B cell (primary cell): ENCODE measurements at regions not wholly inside any gene's neighbourhood (a gene's known extent, or its start where the extent isn't known, plus 50 kb on each side); places are given as distances from the start of the nearest gene placed in this dataset.

Experiments used
- ATAC-seq: fragments of 200-7000 bp; cut with Tn5 transposase; one replicate; pipeline ENCODE4 v1.10.0; 2021; ENCODE audit warnings: low read depth, mild to moderate bottlenecking, moderate number of reproducible peaks, moderate library complexity
- CTCF ChIA-PET: fragments of 350-600 bp; sonication (Branson Sonifier 250); formaldehyde crosslinking; loops from one replicate; lab custom pipeline; 2021; ENCODE audit warnings: antibody characterized with exemption, inconsistent platforms; lab: Charles Lee
- POLR2A ChIA-PET: fragments of 350-600 bp; sonication (Branson Sonifier 250); formaldehyde crosslinking; loops from one replicate; lab custom pipeline; 2021; ENCODE audit warnings: antibody characterized with exemption; lab: Charles Lee
- DNase-seq: peaks from one replicate; pipeline ENCODE4 v3.0.0; 2013
- H2AFZ ChIP-seq: 2 replicates; pipeline ENCODE4 v1.6.1; 2012; ENCODE audit warnings: mild to moderate bottlenecking, low read depth, low read length; ENCODE audit not compliant: insufficient read depth, poor library complexity, severe bottlenecking
- H3K27ac ChIP-seq, 2 donors: 1 replicate in 1 of 2; 2 replicates in 1 of 2; pipeline ENCODE4 v1.5.1; 2012 to 2013; ENCODE audit warnings: low read length in 2 of 2, mild to moderate bottlenecking in 2 of 2, moderate library complexity in 1 of 2
- H3K27me3 ChIP-seq, 4 experiments: fragments of 200-600 bp in 1 of 4; sonication (generic) in 1 of 4; replicated peaks in 1 of 4; 1 replicate in 2 of 4; 2 replicates in 2 of 4; pipeline versions ENCODE4 v1.6.1 to v1.7.0; 2013 to 2016; ENCODE audit warnings: low read length in 3 of 4, mild to moderate bottlenecking in 2 of 4, mixed read lengths in 1 of 4, moderate library complexity in 1 of 4; ENCODE audit not compliant: insufficient read depth in 4 of 4, control insufficient read depth in 3 of 4; ENCODE audit errors: control extremely low read depth in 1 of 4
- H3K36me3 ChIP-seq, 2 experiments: replicated peaks in 1 of 2; 1 replicate in 1 of 2; 2 replicates in 1 of 2; pipeline versions ENCODE4 v1.6.1 to v1.7.1; 2013; ENCODE audit warnings: low read length in 1 of 2; ENCODE audit not compliant: insufficient read depth in 2 of 2, control insufficient read depth in 1 of 2; ENCODE audit errors: control extremely low read depth in 1 of 2, extremely low read depth in 1 of 2
- H3K4me1 ChIP-seq, 2 donors: fragments of 200-600 bp in 1 of 2; sonication (generic) in 1 of 2; 1 replicate in 1 of 2; 2 replicates in 1 of 2; pipeline versions ENCODE4 v1.5.1 to v1.6.1; 2013 to 2017; ENCODE audit warnings: low read length in 2 of 2; ENCODE audit not compliant: control insufficient read depth in 2 of 2, insufficient read depth in 2 of 2
- H3K4me2 ChIP-seq: replicated peaks from 2 replicates; pipeline ENCODE3; 2012; ENCODE audit warnings: mild to moderate bottlenecking, low read depth, low read length; ENCODE audit not compliant: poor library complexity, severe bottlenecking
- H3K4me3 ChIP-seq, 5 experiments: fragments of 200-600 bp in 1 of 5; sonication (generic) in 1 of 5; 1 replicate in 3 of 5; 2 replicates in 2 of 5; pipeline versions ENCODE4 v1.5.1 to v1.7.0; 2011 to 2016; ENCODE audit warnings: low read length in 4 of 5, mild to moderate bottlenecking in 4 of 5, low read depth in 2 of 5, control low read depth in 1 of 5, moderate library complexity in 1 of 5; ENCODE audit not compliant: insufficient read depth in 1 of 5; ENCODE audit errors: control extremely low read depth in 1 of 5, extremely low read depth in 1 of 5
- H3K79me2 ChIP-seq: fragments of 200-600 bp; sonication (generic); one replicate; pipeline ENCODE4 v1.6.0; 2016; ENCODE audit warnings: low read length; ENCODE audit not compliant: control insufficient read depth, insufficient read depth
- H3K9ac ChIP-seq: fragments of 200-600 bp; sonication (generic); 2 replicates; pipeline ENCODE4 v1.6.1; 2017; ENCODE audit warnings: mild to moderate bottlenecking, low read length, moderate library complexity
- H3K9me3 ChIP-seq, 3 donors: one replicate each; pipeline versions ENCODE4 v1.6.1 to v1.7.1; 2013; ENCODE audit warnings: low read length in 2 of 3; ENCODE audit not compliant: control insufficient read depth in 2 of 3, insufficient read depth in 1 of 3; ENCODE audit errors: control extremely low read depth in 1 of 3
- H4K20me1 ChIP-seq: 2 replicates; pipeline ENCODE4 v1.6.0; 2012; ENCODE audit warnings: mild to moderate bottlenecking, low read length; ENCODE audit not compliant: insufficient read depth, control insufficient read depth, poor library complexity, severe bottlenecking
- H3K27ac Mint-ChIP-seq: one replicate; pipeline ENCODE4 v1.8.0; 2021; ENCODE audit warnings: mixed read lengths
- H3K27me3 Mint-ChIP-seq: one replicate; pipeline ENCODE4 v1.8.0; 2021; ENCODE audit warnings: mixed read lengths
- H3K4me1 Mint-ChIP-seq: one replicate; pipeline ENCODE4 v1.8.0; 2021; ENCODE audit warnings: mixed read lengths
- H3K4me3 Mint-ChIP-seq: one replicate; pipeline ENCODE4 v1.8.0; 2021; ENCODE audit warnings: mixed read lengths
- H3K9me3 Mint-ChIP-seq: one replicate; pipeline ENCODE4 v1.8.0; 2022; ENCODE audit warnings: mixed read lengths; ENCODE audit not compliant: insufficient read depth
- EZH2 ChIP-seq: IDR thresholded peaks from 2 replicates; pipeline ENCODE4 v1.6.1; 2012; ENCODE audit warnings: borderline replicate concordance, low read depth, mild to moderate bottlenecking, moderate library complexity, low read length; ENCODE audit not compliant: insufficient read depth, poor library complexity, severe bottlenecking
- WGBS: methylation state at CpG from one replicate; pipeline ENCODE4 v1.1.5; 2013; ENCODE audit warnings: missing lambda C conversion rate; ENCODE audit not compliant: insufficient coverage; 5-methylcytosine and 5-hydroxymethylcytosine counted together
- intact Hi-C: fragments of 100-400 bp; cut with micrococcal nuclease; formaldehyde crosslinking; loops from one replicate; pipeline ENCODE4 v1.10.0; 2022
- TF ChIP-seq, protein P1 (sequence below): fragments of 200-600 bp; IDR thresholded peaks from one replicate; pipeline ENCODE4 v1.8.0; 2022; ENCODE audit warnings: antibody characterized with exemption, mild to moderate bottlenecking

DNA sequence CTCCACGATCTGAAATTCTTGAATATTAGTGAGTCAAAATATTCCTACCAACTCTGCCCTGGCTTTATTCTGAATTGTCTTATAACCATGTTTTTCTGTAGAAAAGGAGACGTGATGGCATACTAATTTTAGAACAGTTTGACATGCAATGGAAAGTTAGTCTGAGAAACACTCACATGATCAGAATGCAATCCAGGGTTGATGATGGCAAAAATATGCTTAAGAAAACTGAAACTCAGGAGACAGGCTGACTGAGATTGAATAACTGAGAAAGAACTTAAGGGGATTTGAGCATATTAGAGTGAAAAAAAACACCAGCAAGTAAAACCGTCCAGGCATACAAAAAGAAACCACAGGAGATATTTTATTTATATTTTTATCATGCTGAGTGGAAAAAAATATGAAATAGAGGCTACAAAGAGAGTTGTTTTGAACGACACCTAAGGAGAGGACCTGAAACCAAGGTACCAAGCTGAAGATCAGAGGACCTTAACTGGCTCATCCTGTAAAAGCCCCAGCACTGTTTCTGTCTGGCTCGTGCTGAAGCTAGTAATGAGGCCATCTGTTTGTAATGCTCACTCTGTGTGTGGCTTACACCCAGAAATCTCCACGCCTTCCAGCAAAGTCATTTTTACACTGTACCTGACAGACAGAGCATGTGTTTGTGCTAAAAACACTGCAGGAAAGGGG lies 437.2 kb upstream of the PKDCC start:
- no peak overlapping the region for H3K9ac ChIP-seq
- 20% methylated on average over 2 of the region's 6 CpGs for WGBS
- Mint-ChIP-seq H3K27me3 (no peaks in the 10 kb centered on the region), H3K27ac (no peak overlapping the region), H3K4me3 (no peak overlapping the region), H3K9me3 (no peaks in the 10 kb centered on the region), H3K4me1 (peaks cover 2% of the 10 kb centered on the region)
- no peaks in the 10 kb centered on the region for H3K4me1 ChIP-seq
- no peak overlapping the region for H3K4me3 ChIP-seq
- no peak overlapping the region for H3K27ac ChIP-seq
- no peaks in the 10 kb centered on the region for H3K9me3 ChIP-seq
- POLR2A ChIA-PET: no interaction called here
- no peaks in the 10 kb centered on the region for H3K79me2 ChIP-seq
- H3K36me3 ChIP-seq: no peaks in the 10 kb centered on the region
- intact Hi-C loops: no loop called here
- DNase-seq: no peak
- H3K27me3 ChIP-seq: no peaks in the 10 kb centered on the region
- CTCF ChIA-PET: no interaction called here
- no peak overlapping the region for H3K4me2 ChIP-seq
- no peak for ATAC-seq
- no peak overlapping the region for H2AFZ ChIP-seq
- TF ChIP-seq, protein P1, sequence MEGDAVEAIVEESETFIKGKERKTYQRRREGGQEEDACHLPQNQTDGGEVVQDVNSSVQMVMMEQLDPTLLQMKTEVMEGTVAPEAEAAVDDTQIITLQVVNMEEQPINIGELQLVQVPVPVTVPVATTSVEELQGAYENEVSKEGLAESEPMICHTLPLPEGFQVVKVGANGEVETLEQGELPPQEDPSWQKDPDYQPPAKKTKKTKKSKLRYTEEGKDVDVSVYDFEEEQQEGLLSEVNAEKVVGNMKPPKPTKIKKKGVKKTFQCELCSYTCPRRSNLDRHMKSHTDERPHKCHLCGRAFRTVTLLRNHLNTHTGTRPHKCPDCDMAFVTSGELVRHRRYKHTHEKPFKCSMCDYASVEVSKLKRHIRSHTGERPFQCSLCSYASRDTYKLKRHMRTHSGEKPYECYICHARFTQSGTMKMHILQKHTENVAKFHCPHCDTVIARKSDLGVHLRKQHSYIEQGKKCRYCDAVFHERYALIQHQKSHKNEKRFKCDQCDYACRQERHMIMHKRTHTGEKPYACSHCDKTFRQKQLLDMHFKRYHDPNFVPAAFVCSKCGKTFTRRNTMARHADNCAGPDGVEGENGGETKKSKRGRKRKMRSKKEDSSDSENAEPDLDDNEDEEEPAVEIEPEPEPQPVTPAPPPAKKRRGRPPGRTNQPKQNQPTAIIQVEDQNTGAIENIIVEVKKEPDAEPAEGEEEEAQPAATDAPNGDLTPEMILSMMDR: no peak
- no peak for TF ChIP-seq EZH2
- H4K20me1 ChIP-seq: no peaks in the 10 kb centered on the region

DNA sequence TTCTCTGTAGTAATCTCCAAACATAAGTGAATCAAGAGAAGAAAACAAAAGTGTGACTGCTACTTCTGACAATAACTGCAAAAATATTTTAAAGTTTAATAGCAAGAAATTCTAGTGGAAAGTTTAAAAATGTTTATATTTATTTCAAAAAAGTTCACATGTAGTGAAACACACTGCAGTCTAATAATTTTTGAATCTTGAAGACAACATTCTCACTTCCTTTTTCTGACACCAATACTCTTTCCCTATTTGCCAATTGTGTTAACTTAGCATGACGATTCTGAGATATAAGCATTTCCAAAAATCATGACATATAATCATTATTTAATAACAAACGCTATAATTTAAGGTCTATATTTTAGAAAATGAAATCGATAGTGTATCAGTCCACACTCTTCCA lies 429.1 kb upstream of the PKDCC start:
- H3K27ac ChIP-seq: no peak overlapping the region
- Mint-ChIP-seq H3K27ac (no peak overlapping the region), H3K4me3 (no peak overlapping the region), H3K4me1 (no peaks in the 10 kb centered on the region), H3K27me3 (peaks cover 3% of the 10 kb centered on the region), H3K9me3 (no peaks in the 10 kb centered on the region)
- ChIA-PET POLR2A (no interaction called here), CTCF (no interaction called here)
- intact Hi-C loops: no loop called here
- no peak overlapping the region for H3K9ac ChIP-seq
- TF ChIP-seq EZH2: no peak
- TF ChIP-seq, protein P1: no peak
- ATAC-seq: no peak
- H3K4me2 ChIP-seq: no peak overlapping the region
- H3K4me3 ChIP-seq: no peak overlapping the region
- no peaks in the 10 kb centered on the region for H3K27me3 ChIP-seq
- H3K4me1 ChIP-seq: no peaks in the 10 kb centered on the region
- no peak overlapping the region for H2AFZ ChIP-seq
- no peaks in the 10 kb centered on the region for H3K79me2 ChIP-seq
- H3K9me3 ChIP-seq: no peaks in the 10 kb centered on the region
- no CpG with 5 or more reads among the region's 3 CpGs for WGBS
- no peaks in the 10 kb centered on the region for H4K20me1 ChIP-seq
- DNase-seq: no peak
- no peaks in the 10 kb centered on the region for H3K36me3 ChIP-seq
